Nephron (organoid): ENCODE measurements at regions not wholly inside any gene's neighbourhood (a gene's known extent, or its start where the extent isn't known, plus 50 kb on each side); places are given as distances from the start of the nearest gene placed in this dataset.

ENCODE experiments used
- H3K27ac Mint-ChIP-seq, 3 experiments: 2 replicates each; pipeline ENCODE4 v1.8.0; 2020; ENCODE audit warnings: mixed read lengths in 3 of 3, mild to moderate bottlenecking in 2 of 3, moderate library complexity in 1 of 3
- H3K27me3 Mint-ChIP-seq: 2 replicates; pipeline ENCODE4 v1.8.0; 2021; ENCODE audit warnings: low read depth, mild to moderate bottlenecking, moderate library complexity, mixed read lengths
- H3K36me3 Mint-ChIP-seq: 2 replicates; pipeline ENCODE4 v1.8.0; 2020; ENCODE audit warnings: low read depth, mixed read lengths
- H3K4me1 Mint-ChIP-seq: 2 replicates; pipeline ENCODE4 v1.8.0; 2020; ENCODE audit warnings: mixed read lengths
- H3K4me3 Mint-ChIP-seq, 3 experiments: 2 replicates each; pipeline ENCODE4 v1.8.0; 2020; ENCODE audit warnings: mild to moderate bottlenecking in 3 of 3, mixed read lengths in 3 of 3, moderate library complexity in 2 of 3
- H3K9me3 Mint-ChIP-seq: 2 replicates; pipeline ENCODE4 v1.8.0; 2020; ENCODE audit warnings: mixed read lengths
- TF ChIP-seq, protein P1 (sequence below), 3 experiments: fragments of 200-600 bp; sonication (generic); IDR thresholded peaks; one replicate each; pipeline ENCODE4 v1.5.0; 2021; ENCODE audit warnings: antibody characterized with exemption in 3 of 3; ENCODE audit not compliant: unreplicated experiment in 3 of 3

DNA sequence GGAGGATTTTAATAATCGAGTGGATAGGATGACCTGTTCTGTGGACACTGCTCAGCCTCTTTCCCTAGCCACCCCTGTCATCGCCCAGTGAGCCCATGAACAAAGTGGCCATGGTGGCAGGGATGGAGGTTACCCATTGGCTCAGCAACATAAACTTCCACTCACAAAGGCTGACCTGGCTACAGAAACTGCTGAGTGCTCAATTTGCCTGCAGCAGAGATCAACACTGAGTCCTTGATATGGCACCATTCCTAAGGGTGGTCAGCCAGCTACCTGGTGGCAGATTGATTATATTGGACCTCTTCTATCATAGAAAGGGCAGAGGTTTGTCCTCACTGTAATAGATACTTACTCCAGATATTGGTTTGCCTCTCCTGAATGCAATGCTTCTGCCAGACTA is 465.4 kb upstream of the FBXO33 start:
- H3K27me3 Mint-ChIP-seq, result no peaks in the 10 kb centered on the region

DNA sequence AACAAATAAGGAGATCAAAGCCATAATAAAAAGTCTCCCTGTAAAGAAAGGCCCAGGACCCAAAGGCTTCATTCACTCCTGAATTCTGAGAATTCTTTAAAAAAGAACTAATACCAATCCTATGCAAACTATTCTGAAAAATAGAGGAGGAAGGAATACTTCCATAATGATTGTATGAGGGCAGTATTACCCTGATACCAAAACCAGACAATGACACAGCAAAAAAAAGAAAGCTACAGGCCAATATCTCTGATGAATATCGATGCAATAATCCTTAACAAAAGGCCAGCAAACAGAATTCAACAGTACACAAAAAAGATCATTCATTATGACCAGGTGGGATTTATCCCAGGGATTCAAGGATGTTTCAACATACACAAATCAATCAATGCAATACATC is 457.8 kb upstream of the FBXO33 start:
- H3K27me3 Mint-ChIP-seq, result no peaks in the 10 kb centered on the region
- TF ChIP-seq, protein P1, sequence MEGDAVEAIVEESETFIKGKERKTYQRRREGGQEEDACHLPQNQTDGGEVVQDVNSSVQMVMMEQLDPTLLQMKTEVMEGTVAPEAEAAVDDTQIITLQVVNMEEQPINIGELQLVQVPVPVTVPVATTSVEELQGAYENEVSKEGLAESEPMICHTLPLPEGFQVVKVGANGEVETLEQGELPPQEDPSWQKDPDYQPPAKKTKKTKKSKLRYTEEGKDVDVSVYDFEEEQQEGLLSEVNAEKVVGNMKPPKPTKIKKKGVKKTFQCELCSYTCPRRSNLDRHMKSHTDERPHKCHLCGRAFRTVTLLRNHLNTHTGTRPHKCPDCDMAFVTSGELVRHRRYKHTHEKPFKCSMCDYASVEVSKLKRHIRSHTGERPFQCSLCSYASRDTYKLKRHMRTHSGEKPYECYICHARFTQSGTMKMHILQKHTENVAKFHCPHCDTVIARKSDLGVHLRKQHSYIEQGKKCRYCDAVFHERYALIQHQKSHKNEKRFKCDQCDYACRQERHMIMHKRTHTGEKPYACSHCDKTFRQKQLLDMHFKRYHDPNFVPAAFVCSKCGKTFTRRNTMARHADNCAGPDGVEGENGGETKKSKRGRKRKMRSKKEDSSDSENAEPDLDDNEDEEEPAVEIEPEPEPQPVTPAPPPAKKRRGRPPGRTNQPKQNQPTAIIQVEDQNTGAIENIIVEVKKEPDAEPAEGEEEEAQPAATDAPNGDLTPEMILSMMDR (IDR thresholded peaks at IDR 0.05; ENCODE audit: unreplicated experiment in 3 of 3), result no peak
- H3K27ac Mint-ChIP-seq, result no peak overlapping the region
- no peak overlapping the region for H3K4me3 Mint-ChIP-seq
- H3K36me3 Mint-ChIP-seq, result peaks cover 7% of the 10 kb centered on the region
- H3K9me3 Mint-ChIP-seq, result peaks cover 52% of the 10 kb centered on the region
- H3K4me1 Mint-ChIP-seq, result no peaks in the 10 kb centered on the region

More for the DNA sequence above, 465.4 kb upstream of the FBXO33 start:
- H3K9me3 Mint-ChIP-seq, result peaks cover 38% of the 10 kb centered on the region
- H3K4me3 Mint-ChIP-seq, result no peak overlapping the region
- TF ChIP-seq, protein P1 (IDR thresholded peaks at IDR 0.05; ENCODE audit: unreplicated experiment in 3 of 3), result no peak
- no peak overlapping the region for H3K27ac Mint-ChIP-seq
- H3K36me3 Mint-ChIP-seq, result peaks cover 4% of the 10 kb centered on the region
- no peaks in the 10 kb centered on the region for H3K4me1 Mint-ChIP-seq

DNA sequence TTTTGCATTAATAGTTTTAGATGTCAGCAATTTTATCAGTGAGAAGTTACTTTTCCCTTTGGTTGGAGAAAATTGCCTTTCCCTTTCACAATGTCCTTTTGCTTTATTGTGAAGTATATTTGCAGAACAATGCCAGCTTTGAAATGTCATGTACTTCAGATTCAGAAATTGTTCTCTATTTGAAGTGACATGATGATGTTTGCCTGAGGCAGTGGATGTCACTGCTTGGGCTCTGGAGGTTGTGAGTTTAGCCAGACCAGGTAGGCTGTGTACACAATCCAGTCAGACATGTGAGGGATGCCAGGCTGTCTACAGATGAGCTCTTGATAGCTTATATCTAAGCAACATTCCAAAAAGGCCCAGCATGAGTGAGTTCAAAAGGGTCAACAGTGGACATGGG is 451.9 kb upstream of the FBXO33 start:
- Mint-ChIP-seq H3K27ac (no peak overlapping the region), H3K4me3 (no peak overlapping the region), H3K9me3 (peaks cover 16% of the 10 kb centered on the region), H3K4me1 (no peaks in the 10 kb centered on the region), H3K27me3 (no peaks in the 10 kb centered on the region), H3K36me3 (peaks cover 3% of the 10 kb centered on the region)
- TF ChIP-seq, protein P1 (IDR thresholded peaks at IDR 0.05; ENCODE audit: unreplicated experiment in 3 of 3), result no peak

DNA sequence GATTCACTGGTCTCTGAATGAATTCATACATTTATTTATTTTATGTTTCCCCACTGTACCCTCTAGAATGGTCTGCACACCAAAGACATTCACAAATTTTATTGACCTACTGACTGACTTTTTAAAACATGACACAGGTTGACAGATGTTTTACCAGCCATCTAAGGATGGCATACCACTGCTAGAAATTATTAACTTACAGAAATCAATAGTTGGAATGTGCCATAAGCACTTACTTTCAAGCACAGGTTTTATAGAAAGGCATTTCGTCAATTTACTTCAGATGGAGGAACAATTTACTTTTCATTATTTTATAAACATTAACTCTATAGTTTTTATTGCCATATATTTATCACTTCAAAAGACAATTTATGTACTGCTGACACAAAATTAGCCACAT is 448.7 kb upstream of the FBXO33 start:
- Mint-ChIP-seq H3K27me3 (no peaks in the 10 kb centered on the region), H3K36me3 (no peaks in the 10 kb centered on the region), H3K4me3 (no peak overlapping the region), H3K9me3 (peaks cover 2% of the 10 kb centered on the region), H3K27ac (peak overlapping the region; percentile 47 to 93 (median 50)), H3K4me1 (no peaks in the 10 kb centered on the region)
- TF ChIP-seq, protein P1 (IDR thresholded peaks at IDR 0.05; ENCODE audit: unreplicated experiment in 3 of 3), result no peak

DNA sequence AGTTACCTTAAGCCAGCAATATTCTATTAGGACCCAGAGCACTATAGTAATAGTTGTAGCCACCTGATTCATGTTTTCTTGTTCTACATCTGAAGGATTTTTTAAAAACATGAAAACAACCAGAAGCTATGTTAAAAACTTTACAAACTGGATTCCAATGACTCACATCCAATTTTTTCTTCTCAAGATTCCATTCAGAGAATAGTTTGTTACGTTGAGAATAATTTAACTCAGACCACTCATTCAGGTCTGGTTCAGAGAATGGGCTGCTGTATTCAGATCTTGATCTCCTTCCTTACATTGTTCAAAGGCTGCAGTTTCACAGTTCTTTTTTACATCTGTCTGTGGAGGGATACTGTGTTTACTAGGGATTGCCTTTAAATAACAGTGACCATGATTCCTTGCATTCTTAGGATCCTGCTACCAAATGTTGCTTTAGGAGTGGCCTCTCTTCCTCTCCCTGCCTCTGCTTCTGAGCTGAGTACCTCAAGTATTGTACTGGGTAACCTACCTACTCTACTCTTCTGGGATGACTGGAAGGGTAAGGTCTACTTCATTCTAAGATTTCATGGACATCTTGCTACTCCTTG is 448.0 kb upstream of the FBXO33 start:
- H3K4me1 Mint-ChIP-seq, result no peaks in the 10 kb centered on the region
- no peak overlapping the region for H3K4me3 Mint-ChIP-seq
- no peaks in the 10 kb centered on the region for H3K36me3 Mint-ChIP-seq
- TF ChIP-seq, protein P1 (IDR thresholded peaks at IDR 0.05; ENCODE audit: unreplicated experiment in 3 of 3), result no peak
- H3K27me3 Mint-ChIP-seq, result no peaks in the 10 kb centered on the region
- H3K27ac Mint-ChIP-seq, result peak overlapping the region in 2 of 3 experiments; percentile 57 to 81
- H3K9me3 Mint-ChIP-seq, result peaks cover 2% of the 10 kb centered on the region

DNA sequence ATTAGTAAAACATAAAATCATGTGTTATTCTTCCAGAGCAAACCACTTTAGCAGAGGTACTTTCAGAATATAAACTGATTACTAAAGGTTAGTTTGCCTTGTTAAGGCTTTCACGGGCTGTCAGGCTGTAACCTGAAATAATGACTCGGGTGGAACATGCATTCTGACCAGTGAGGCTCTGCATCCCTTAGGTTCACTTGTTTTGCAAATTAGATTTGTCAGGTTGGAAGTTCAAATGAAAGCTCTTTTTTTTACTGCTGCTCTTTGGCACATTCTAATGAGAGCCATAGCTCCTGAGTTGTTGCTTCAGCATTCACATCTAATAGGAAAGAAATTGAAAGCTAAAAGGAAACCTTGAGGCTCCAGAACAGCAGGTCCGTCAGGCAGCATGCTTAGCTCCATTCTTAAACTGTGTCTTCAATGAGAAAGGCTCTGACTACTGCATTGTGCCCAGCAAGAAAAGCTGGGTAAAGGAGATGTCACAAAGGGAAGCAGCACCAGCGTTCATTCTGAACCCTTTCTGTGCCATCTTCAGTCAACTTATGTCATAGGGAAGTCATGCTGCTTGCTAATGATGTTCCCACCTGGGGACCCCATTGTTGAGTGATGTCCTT is 445.5 kb upstream of the FBXO33 start:
- H3K4me1 Mint-ChIP-seq, result no peaks in the 10 kb centered on the region
- H3K27ac Mint-ChIP-seq, result peak overlapping the region; percentile 75 to 94 (median 92)
- no peaks in the 10 kb centered on the region for H3K27me3 Mint-ChIP-seq
- TF ChIP-seq, protein P1 (IDR thresholded peaks at IDR 0.05; ENCODE audit: unreplicated experiment in 3 of 3), result no peak
- no peaks in the 10 kb centered on the region for H3K36me3 Mint-ChIP-seq
- no peaks in the 10 kb centered on the region for H3K9me3 Mint-ChIP-seq
- H3K4me3 Mint-ChIP-seq, result no peak overlapping the region
